H1 (cell line): ENCODE measurements at regions not wholly inside any gene's neighbourhood (a gene's known extent, or its start where the extent isn't known, plus 50 kb on each side); places are given as distances from the start of the nearest gene placed in this dataset.

Source experiments
- CHD2 ChIP-seq: IDR thresholded peaks from 2 replicates; pipeline ENCODE4 v1.6.1; 2012; ENCODE audit warnings: low read length, improper control_type of control experiment
- CTCF ChIP-seq, 3 experiments: IDR thresholded peaks; 1 replicate in 2 of 3; 2 replicates in 1 of 3; pipeline versions ENCODE4 v1.5.1 to v1.6.1; 2011; ENCODE audit warnings: low read length in 3 of 3, mild to moderate bottlenecking in 3 of 3, inconsistent platforms in 2 of 3, low read depth in 1 of 3, moderate library complexity in 1 of 3; ENCODE audit not compliant: insufficient read depth in 1 of 3; ENCODE audit errors: control extremely low read depth in 1 of 3
- EZH2 ChIP-seq: fragments of 200-600 bp; sonication (generic); IDR thresholded peaks from 2 replicates; pipeline ENCODE4 v1.7.1; 2012; ENCODE audit warnings: low read depth, mild to moderate bottlenecking, moderate library complexity, low read length, inconsistent platforms; ENCODE audit not compliant: severe bottlenecking
- GABPA ChIP-seq: IDR thresholded peaks from 2 replicates; pipeline ENCODE4 v1.6.1; 2011; ENCODE audit warnings: mild to moderate bottlenecking, low read length, moderate library complexity, borderline replicate concordance; ENCODE audit not compliant: insufficient read depth

GRCh38 chr2:30038419-30038818, 108.4 kb upstream of the YPEL5 start:
- no peak for TF ChIP-seq GABPA
- no peak for TF ChIP-seq EZH2
- TF ChIP-seq CTCF (IDR thresholded peaks at IDR 0.05; ENCODE audit: control extremely low read depth in 1 of 3, insufficient read depth in 1 of 3, low read depth in 1 of 3, low read length in 3 of 3): no peak
- TF ChIP-seq CHD2: no peak
